Sigmoid colon (tissue), 4 donors: ENCODE measurements at regions not wholly inside any gene's neighbourhood (a gene's known extent, or its start where the extent isn't known, plus 50 kb on each side); places are given as distances from the start of the nearest gene placed in this dataset.

Experiments
- EP300 ChIP-seq, 4 donors: sonication (generic); formaldehyde crosslinking; IDR thresholded peaks; one replicate each; pipeline ENCODE4 v1.6.1; 2017; ENCODE audit warnings: antibody characterized with exemption in 4 of 4
- POLR2A ChIP-seq, 2 donors: fragments of 450-650 bp; IDR thresholded peaks; one replicate each; pipeline ENCODE4 v1.6.1; 2016; ENCODE audit warnings: antibody characterized with exemption in 2 of 2, mild to moderate bottlenecking in 2 of 2, moderate library complexity in 2 of 2
- POLR2AphosphoS5 ChIP-seq, 4 donors: sonication (generic); formaldehyde crosslinking; IDR thresholded peaks; one replicate each; pipeline ENCODE4 v1.6.1; 2017; ENCODE audit warnings: antibody characterized with exemption in 4 of 4
- TF ChIP-seq, protein P1 (sequence below), 4 experiments: fragments of 450-650 bp in 3 of 4; fragments of 200-600 bp in 1 of 4; IDR thresholded peaks; one replicate each; pipeline ENCODE4 v1.5.1; 2016 to 2019; ENCODE audit warnings: antibody characterized with exemption in 4 of 4, mild to moderate bottlenecking in 3 of 4, moderate library complexity in 2 of 4

DNA sequence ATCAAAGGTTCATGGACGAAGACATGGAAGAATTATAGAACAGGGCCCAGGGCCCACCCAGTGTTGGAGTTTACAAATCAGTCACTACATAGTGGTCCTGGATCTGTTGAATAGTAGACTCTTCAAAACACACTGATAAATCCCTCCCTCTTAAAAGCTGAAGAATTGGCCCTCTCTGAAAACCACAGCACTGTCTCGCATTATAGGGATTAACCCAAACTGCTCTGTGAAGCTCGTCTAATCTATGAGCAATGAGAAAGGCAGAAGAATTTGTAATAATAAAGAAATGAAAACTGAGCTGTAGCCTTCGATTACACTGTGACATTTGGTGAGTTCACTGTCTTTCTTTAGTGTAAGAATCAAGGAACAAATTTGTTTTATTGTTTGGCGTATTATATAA, 92.5 kb upstream of the ZFP42 start:
- TF ChIP-seq, protein P1, sequence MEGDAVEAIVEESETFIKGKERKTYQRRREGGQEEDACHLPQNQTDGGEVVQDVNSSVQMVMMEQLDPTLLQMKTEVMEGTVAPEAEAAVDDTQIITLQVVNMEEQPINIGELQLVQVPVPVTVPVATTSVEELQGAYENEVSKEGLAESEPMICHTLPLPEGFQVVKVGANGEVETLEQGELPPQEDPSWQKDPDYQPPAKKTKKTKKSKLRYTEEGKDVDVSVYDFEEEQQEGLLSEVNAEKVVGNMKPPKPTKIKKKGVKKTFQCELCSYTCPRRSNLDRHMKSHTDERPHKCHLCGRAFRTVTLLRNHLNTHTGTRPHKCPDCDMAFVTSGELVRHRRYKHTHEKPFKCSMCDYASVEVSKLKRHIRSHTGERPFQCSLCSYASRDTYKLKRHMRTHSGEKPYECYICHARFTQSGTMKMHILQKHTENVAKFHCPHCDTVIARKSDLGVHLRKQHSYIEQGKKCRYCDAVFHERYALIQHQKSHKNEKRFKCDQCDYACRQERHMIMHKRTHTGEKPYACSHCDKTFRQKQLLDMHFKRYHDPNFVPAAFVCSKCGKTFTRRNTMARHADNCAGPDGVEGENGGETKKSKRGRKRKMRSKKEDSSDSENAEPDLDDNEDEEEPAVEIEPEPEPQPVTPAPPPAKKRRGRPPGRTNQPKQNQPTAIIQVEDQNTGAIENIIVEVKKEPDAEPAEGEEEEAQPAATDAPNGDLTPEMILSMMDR (IDR thresholded peaks at IDR 0.05): no peak
- no peak for TF ChIP-seq POLR2A (IDR thresholded peaks at IDR 0.05)
- TF ChIP-seq POLR2AphosphoS5 (IDR thresholded peaks at IDR 0.05): no peak
- TF ChIP-seq EP300 (IDR thresholded peaks at IDR 0.05): no peak
